A549 (cell line): ENCODE measurements at regions not wholly inside any gene's neighbourhood (a gene's known extent, or its start where the extent isn't known, plus 50 kb on each side); places are given as distances from the start of the nearest gene placed in this dataset.

Experiments used
- CEBPB ChIP-seq, 2 experiments: fragments of >200 bp in 1 of 2; sonication (Bioruptor Twin) in 1 of 2; formaldehyde crosslinking in 1 of 2; IDR thresholded peaks; 2 replicates each; pipeline ENCODE4 v1.6.1; 2012 to 2016
- CHD2 ChIP-seq: fragments of 150-350 bp; IDR thresholded peaks from 2 replicates; pipeline ENCODE4 v1.6.1; 2014; ENCODE audit warnings: low read length; ENCODE audit not compliant: partially characterized antibody
- CTCF ChIP-seq: fragments of >200 bp; sonication (Bioruptor Twin); formaldehyde crosslinking; IDR thresholded peaks from 3 replicates; pipeline ENCODE4 v1.5.1; 2016
- EP300 ChIP-seq, 2 experiments: fragments of >200 bp; sonication (Bioruptor Twin); formaldehyde crosslinking; IDR thresholded peaks; 2 replicates in 1 of 2; 3 replicates in 1 of 2; pipeline ENCODE4 v1.6.1; 2016 to 2017
- HOXA7 ChIP-seq: fragments of 250-450 bp; sonication (Bioruptor Pico); IDR thresholded peaks from 2 replicates; pipeline ENCODE4 v1.5.0; 2020; ENCODE audit warnings: mild to moderate bottlenecking, moderate library complexity
- JUN ChIP-seq, 2 experiments: fragments of >200 bp; sonication (Bioruptor Twin); formaldehyde crosslinking; IDR thresholded peaks; 2 replicates in 1 of 2; 3 replicates in 1 of 2; pipeline ENCODE4 v1.6.1; 2016 to 2017
- POLR2A ChIP-seq: IDR thresholded peaks from 2 replicates; pipeline ENCODE4 v1.6.1; 2012; ENCODE audit warnings: mild to moderate bottlenecking, low read length
- REST ChIP-seq: fragments of 200-600 bp; sonication (generic); IDR thresholded peaks from 2 replicates; pipeline ENCODE4 v1.6.1; 2016; ENCODE audit warnings: antibody characterized with exemption, mild to moderate bottlenecking, moderate library complexity
- RFX5 ChIP-seq: fragments of 450-650 bp; IDR thresholded peaks from 2 replicates; pipeline ENCODE4 v1.7.1; 2014; ENCODE audit warnings: antibody characterized with exemption, mild to moderate bottlenecking, moderate library complexity
- ZFP36 ChIP-seq: fragments of 450-650 bp; IDR thresholded peaks from 2 replicates; pipeline ENCODE4 v1.6.1; 2014; ENCODE audit warnings: borderline replicate concordance; ENCODE audit not compliant: partially characterized antibody

GRCh38 chr4:29829067-29829466 lies 891.1 kb upstream of the PCDH7 start:
- TF ChIP-seq CTCF (no peak), POLR2A (no peak), RFX5 (no peak), CHD2 (no peak), ZFP36 (no peak), EP300 (IDR thresholded peaks at IDR 0.05) (no peak), REST (no peak), JUN (IDR thresholded peaks at IDR 0.05) (no peak), CEBPB (IDR thresholded peaks at IDR 0.05) (no peak), HOXA7 (no peak)
